GM06990 (cell line): ENCODE measurements at regions not wholly inside any gene's neighbourhood (a gene's known extent, or its start where the extent isn't known, plus 50 kb on each side); places are given as distances from the start of the nearest gene placed in this dataset.

ENCODE experiments used
- DNase-seq: peaks from one replicate; pipeline ENCODE4 v3.0.0-alpha.2; 2011; ENCODE audit not compliant: insufficient read length; ENCODE audit errors: extremely low read depth
- H3K27me3 ChIP-seq: replicated peaks from 2 replicates; pipeline ENCODE4 v1.6.0; 2011; ENCODE audit warnings: low read length; ENCODE audit not compliant: control insufficient read depth, insufficient read depth
- H3K36me3 ChIP-seq: 2 replicates; pipeline ENCODE4 v1.5.1; 2011; ENCODE audit warnings: low read length; ENCODE audit not compliant: control insufficient read depth, insufficient read depth
- H3K4me3 ChIP-seq: replicated peaks from 2 replicates; pipeline ENCODE4 v1.5.1; 2011; ENCODE audit warnings: low read depth, mild to moderate bottlenecking, control low read depth, low read length
- CTCF ChIP-seq: IDR thresholded peaks from 2 replicates; pipeline ENCODE4 v1.5.1; 2011; ENCODE audit warnings: low read length, control low read depth, mild to moderate bottlenecking, inconsistent platforms; ENCODE audit not compliant: insufficient read depth, poor library complexity, severe bottlenecking

- H3K27me3 ChIP-seq: no peaks in the 10 kb centered on the region; the same call in 1 of the 2 replicates
- TF ChIP-seq CTCF: no peak
- DNase-seq: no peak
- H3K4me3 ChIP-seq: no peak overlapping the region
- no peaks in the 10 kb centered on the region for H3K36me3 ChIP-seq
These were observed 422.2 kb upstream of the SULF2 start for GRCh38 chr20:48207505-48207904.

GRCh38 chr20:48205786-48206185 lies 420.5 kb upstream of the SULF2 start:
- Histone ChIP-seq H3K27me3 (no peaks in the 10 kb centered on the region; the same call in 1 of the 2 replicates), H3K36me3 (no peaks in the 10 kb centered on the region), H3K4me3 (no peak overlapping the region)
- TF ChIP-seq CTCF: no peak
- DNase-seq: no peak

GRCh38 chr20:48205281-48205782 lies 420.1 kb upstream of the SULF2 start:
- no peak for DNase-seq
- no peaks in the 10 kb centered on the region; the same call in 1 of the 2 replicates for H3K27me3 ChIP-seq
- TF ChIP-seq CTCF: no peak
- H3K4me3 ChIP-seq: no peak overlapping the region
- no peaks in the 10 kb centered on the region for H3K36me3 ChIP-seq

GRCh38 chr20:48204499-48204898 lies 419.2 kb upstream of the SULF2 start:
- no peak for TF ChIP-seq CTCF
- no peaks in the 10 kb centered on the region for H3K36me3 ChIP-seq
- no peak for DNase-seq
- no peak overlapping the region for H3K4me3 ChIP-seq
- no peaks in the 10 kb centered on the region; the same call in 1 of the 2 replicates for H3K27me3 ChIP-seq

- DNase-seq: no peak
- no peaks in the 10 kb centered on the region; the same call in 1 of the 2 replicates for H3K27me3 ChIP-seq
- no peaks in the 10 kb centered on the region for H3K36me3 ChIP-seq
- H3K4me3 ChIP-seq: no peak overlapping the region
- TF ChIP-seq CTCF: no peak
These were observed 418.0 kb upstream of the SULF2 start for GRCh38 chr20:48203252-48203651.
